ENCODE measurements at regions not wholly inside any gene's neighbourhood (a gene's known extent, or its start where the extent isn't known, plus 50 kb on each side); places are given as distances from the start of the nearest gene placed in this dataset.

- TF ChIP-seq JUND (IDR thresholded peaks at IDR 0.05), result no peak
- TF ChIP-seq CTCF (IDR thresholded peaks at IDR 0.05; ENCODE audit: low read depth, low read length, missing input control), result no peak
- TF ChIP-seq YY1 (IDR thresholded peaks at IDR 0.05), result no peak
- TF ChIP-seq MAX (IDR thresholded peaks at IDR 0.05), result no peak
These were observed 1676.0 kb upstream of the NUDT12 start for GRCh38 chr5:105238561-105238960.

Measured in liver (tissue), 3 donors.